IMR-90 (cell line): ENCODE measurements at regions not wholly inside any gene's neighbourhood (a gene's known extent, or its start where the extent isn't known, plus 50 kb on each side); places are given as distances from the start of the nearest gene placed in this dataset.

Experiments used
- ATAC-seq: fragments of 200-7000 bp; cut with Tn5 transposase; 2 replicates; pipeline ENCODE4 v1.9.1; 2020; ENCODE audit warnings: low read depth, mild to moderate bottlenecking, moderate library complexity
- BruUV-seq: library from RNA; stranded (reverse); fragments of 400-500 nt; replicated peaks from 2 replicates; lab custom pipeline; 2021; lab: Mats Ljungman, UMichigan
- CTCF ChIA-PET: fragments of 300-600 bp; formaldehyde crosslinking; extraction: SDS; loops from one replicate; lab custom pipeline; 2021; ENCODE audit warnings: antibody characterized with exemption; lab: Yijun Ruan, JAX
- POLR2A ChIA-PET: fragments of 300-600 bp; sonication (Branson Sonifier 250); formaldehyde crosslinking; loops from one replicate; lab custom pipeline; 2022; ENCODE audit warnings: antibody characterized with exemption; ENCODE audit not compliant: unreplicated experiment; lab: Charles Lee
- DNase-seq: peaks from one replicate; pipeline ENCODE4 v3.0.0; 2013
- H2AFZ ChIP-seq: replicated peaks from 2 replicates; pipeline ENCODE3; 2013; ENCODE audit warnings: low read length, mild to moderate bottlenecking; ENCODE audit not compliant: poor library complexity
- H2AK5ac ChIP-seq: 2 replicates; pipeline ENCODE4 v1.6.1; 2013; ENCODE audit warnings: low read depth, low read length, inconsistent platforms
- H2AK9ac ChIP-seq: replicated peaks from 2 replicates; pipeline ENCODE3; 2013; ENCODE audit warnings: mild to moderate bottlenecking, low read depth, low read length, moderate library complexity; ENCODE audit not compliant: poor library complexity
- H2BK120ac ChIP-seq: 2 replicates; pipeline ENCODE4 v1.6.1; 2013; ENCODE audit warnings: low read depth, low read length, inconsistent platforms
- H2BK15ac ChIP-seq: 3 replicates; pipeline ENCODE4 v1.6.1; 2013; ENCODE audit warnings: low read depth, low read length, inconsistent platforms
- H2BK20ac ChIP-seq: 2 replicates; pipeline ENCODE4 v1.6.1; 2013; ENCODE audit warnings: low read depth, mild to moderate bottlenecking, inconsistent platforms, low read length, moderate library complexity
- H2BK5ac ChIP-seq: 2 replicates; pipeline ENCODE4 v1.6.1; 2013; ENCODE audit warnings: mild to moderate bottlenecking, low read depth, low read length, inconsistent platforms; ENCODE audit not compliant: poor library complexity, severe bottlenecking
- H3K14ac ChIP-seq: replicated peaks from 2 replicates; pipeline ENCODE4 v1.6.1; 2013; ENCODE audit warnings: low read depth, low read length, inconsistent platforms
- H3K18ac ChIP-seq: 2 replicates; pipeline ENCODE4 v1.6.1; 2013; ENCODE audit warnings: low read depth, low read length, control low read depth
- H3K23ac ChIP-seq: 2 replicates; pipeline ENCODE4 v1.6.1; 2013; ENCODE audit warnings: low read depth, low read length, inconsistent platforms
- H3K27ac ChIP-seq: 2 replicates; pipeline ENCODE4 v1.5.1; 2013; ENCODE audit warnings: mild to moderate bottlenecking, control low read depth, low read length; ENCODE audit not compliant: insufficient read depth
- H3K27me3 ChIP-seq: 2 replicates; pipeline ENCODE4 v1.6.1; 2013; ENCODE audit warnings: low read length; ENCODE audit not compliant: control insufficient read depth, insufficient read depth
- H3K36me3 ChIP-seq: 2 replicates; pipeline ENCODE4 v1.6.1; 2013; ENCODE audit warnings: low read length, mixed read lengths; ENCODE audit not compliant: control insufficient read depth, insufficient read depth
- H3K4ac ChIP-seq: 2 replicates; pipeline ENCODE4 v1.6.1; 2013; ENCODE audit warnings: low read depth, low read length, inconsistent platforms
- H3K4me1 ChIP-seq: 2 replicates; pipeline ENCODE4 v1.6.1; 2013; ENCODE audit warnings: low read length, mixed read lengths; ENCODE audit not compliant: control insufficient read depth, insufficient read depth
- H3K4me2 ChIP-seq: 2 replicates; pipeline ENCODE4 v1.6.1; 2013; ENCODE audit warnings: low read depth, mild to moderate bottlenecking, control low read depth, low read length, moderate library complexity
- H3K4me3 ChIP-seq: 2 replicates; pipeline ENCODE4 v1.5.1; 2013; ENCODE audit warnings: low read depth, mild to moderate bottlenecking, control low read depth, low read length, moderate library complexity; ENCODE audit not compliant: insufficient read depth
- H3K56ac ChIP-seq: 2 replicates; pipeline ENCODE4 v1.6.1; 2013; ENCODE audit warnings: low read length, inconsistent platforms; ENCODE audit not compliant: insufficient read depth; ENCODE audit errors: extremely low read depth
- H3K79me1 ChIP-seq, 2 experiments: 2 replicates each; pipeline ENCODE4 v1.6.1; 2013; ENCODE audit warnings: low read length in 2 of 2, inconsistent platforms in 1 of 2, low read depth in 1 of 2
- H3K9ac ChIP-seq: 2 replicates; pipeline ENCODE4 v1.6.1; 2013; ENCODE audit warnings: low read depth, low read length, control low read depth
- H3K9me1 ChIP-seq: 2 replicates; pipeline ENCODE4 v1.6.1; 2013; ENCODE audit warnings: low read length, inconsistent platforms; ENCODE audit not compliant: insufficient read depth
- H3K9me3 ChIP-seq: 2 replicates; pipeline ENCODE4 v1.6.1; 2013; ENCODE audit warnings: low read length; ENCODE audit not compliant: control insufficient read depth, insufficient read depth
- H4K20me1 ChIP-seq: 2 replicates; pipeline ENCODE4 v1.6.1; 2013; ENCODE audit warnings: low read length, inconsistent platforms; ENCODE audit not compliant: insufficient read depth
- H4K5ac ChIP-seq: 2 replicates; pipeline ENCODE4 v1.6.1; 2013; ENCODE audit warnings: mild to moderate bottlenecking, low read depth, low read length, control low read depth
- H4K8ac ChIP-seq, 2 experiments: 2 replicates each; pipeline ENCODE4 v1.6.1; 2013; ENCODE audit warnings: low read depth in 2 of 2, low read length in 2 of 2, control low read depth in 1 of 2, inconsistent platforms in 1 of 2
- H4K91ac ChIP-seq: 2 replicates; pipeline ENCODE4 v1.6.1; 2013; ENCODE audit warnings: low read depth, low read length, inconsistent platforms; ENCODE audit not compliant: insufficient read depth
- CEBPB ChIP-seq: IDR thresholded peaks from 2 replicates; pipeline ENCODE4 v1.6.1; 2012; ENCODE audit warnings: low read depth, low read length, improper control_type of control experiment
- FOS ChIP-seq: fragments of 150-350 bp; IDR thresholded peaks from 2 replicates; pipeline ENCODE4 v1.6.1; 2016; ENCODE audit warnings: low read depth, low read length
- MAFK ChIP-seq: IDR thresholded peaks from 2 replicates; pipeline ENCODE4 v1.6.1; 2012; ENCODE audit warnings: low read depth, low read length, improper control_type of control experiment
- WGBS, 2 experiments: methylation state at CpG; one replicate each; pipeline versions ENCODE4 v1.1.5 to v1.1.7; 2013; ENCODE audit warnings: missing lambda C conversion rate in 2 of 2; ENCODE audit not compliant: insufficient read length in 1 of 2; ENCODE audit errors: extremely low coverage in 2 of 2; 5-methylcytosine and 5-hydroxymethylcytosine counted together
- dilution Hi-C: fragments of 300-500 bp; cut with HindIII; formaldehyde crosslinking; loops from one replicate; pipeline ENCODE4 v1.14.3; 2018; ENCODE audit warnings: low sequenced_read_pairs; ENCODE audit not compliant: unreplicated experiment
- in situ Hi-C: fragments of 300-500 bp; cut with MboI; formaldehyde crosslinking; loops from 3 replicates; pipeline ENCODE4 v1.14.3; 2019; ENCODE audit warnings: low sequenced_read_pairs, inconsistent platforms, mixed read lengths
- intact Hi-C: fragments of 100-400 bp; cut with micrococcal nuclease; formaldehyde crosslinking; loops from 2 replicates; pipeline ENCODE4 v1.10.0; 2022

DNA sequence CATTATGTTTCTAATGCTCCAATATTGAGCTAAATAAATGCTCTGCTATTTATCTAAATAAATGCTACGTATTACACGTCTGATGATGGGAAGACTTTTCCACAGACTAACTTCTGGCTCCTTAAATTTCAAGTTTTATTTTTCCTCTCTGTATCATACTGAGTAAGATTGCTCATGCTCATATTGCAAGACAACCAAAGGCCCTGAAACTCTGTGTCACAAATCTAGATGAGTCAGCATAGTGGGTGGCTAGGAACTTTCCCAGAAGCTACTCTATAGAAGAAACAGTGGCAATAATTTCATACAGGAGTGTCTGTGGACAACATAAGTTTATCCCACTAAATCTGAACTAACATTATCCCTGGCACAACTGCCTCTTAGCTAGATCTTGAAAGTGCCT is 53.0 kb upstream of the RFX3 start:
- no TSS peak for BruUV-seq
- no peaks in the 10 kb centered on the region for H3K9me1 ChIP-seq
- peak; percentile 81 for ATAC-seq

More for the DNA sequence above, 53.0 kb upstream of the RFX3 start:
- Histone ChIP-seq H4K20me1 (no peaks in the 10 kb centered on the region), H3K4ac (no peak overlapping the region), H3K27me3 (no peaks in the 10 kb centered on the region), H2AK5ac (no peak overlapping the region), H3K23ac (no peak overlapping the region), H3K4me2 (no peak overlapping the region), H4K91ac (no peak overlapping the region), H2AFZ (no peak overlapping the region), H3K79me1 (no peaks in the 10 kb centered on the region), H3K4me3 (no peak overlapping the region), H3K14ac (no peak overlapping the region), H4K8ac (no peak overlapping the region), H3K4me1 (no peaks in the 10 kb centered on the region), H2BK5ac (no peak overlapping the region), H3K56ac (no peak overlapping the region), H4K5ac (no peak overlapping the region), H2BK120ac (no peak overlapping the region), H3K36me3 (no peaks in the 10 kb centered on the region), H3K9ac (no peak overlapping the region), H3K9me3 (no peaks in the 10 kb centered on the region), H3K27ac (no peak overlapping the region), H2AK9ac (no peak overlapping the region), H2BK20ac (no peak overlapping the region), H2BK15ac (no peak overlapping the region), H3K18ac (no peak overlapping the region)
- dilution Hi-C loops, result no loop called here
- DNase-seq, result peak; percentile 72
- intact Hi-C loops, result no loop called here
- TF ChIP-seq CEBPB (peak; percentile 31; the same call in 1 of the 2 replicates), FOS (no peak), MAFK (peak; percentile 93)
- ChIA-PET POLR2A (no interaction called here), CTCF (interaction anchor here (0.6 kb wide), 1 partner anchor 1817 kb away, joined by 4 read pairs; no protein-coding TSS in a partner anchor)
- in situ Hi-C loops, result no loop called here
- WGBS, 2 experiments, result no CpG with 5 or more reads among the region's 2 CpGs
